ENCODE measurements at regions not wholly inside any gene's neighbourhood (a gene's known extent, or its start where the extent isn't known, plus 50 kb on each side); places are given as distances from the start of the nearest gene placed in this dataset.

- DNase-seq (ENCODE audit: low read depth, low spot score) = no peak
- no peaks in the 10 kb centered on the region for H3K36me3 ChIP-seq (ENCODE audit: control insufficient read depth, insufficient read depth, low read length)
- H3K4me1 ChIP-seq (ENCODE audit: control insufficient read depth, insufficient read depth, low read length) = no peaks in the 10 kb centered on the region
- no CpG with 5 or more reads among the region's 5 CpGs for WGBS (ENCODE audit: insufficient coverage, insufficient read length)
- no peak overlapping the region for H3K4me3 ChIP-seq (ENCODE audit: low read length)
- no peaks in the 10 kb centered on the region for H3K9me3 ChIP-seq (ENCODE audit: control insufficient read depth, insufficient read depth, low read length)
- no peaks in the 10 kb centered on the region for H3K27me3 ChIP-seq (ENCODE audit: control insufficient read depth, insufficient read depth, low read length)
- no peak overlapping the region for H3K27ac ChIP-seq (ENCODE audit: low read length)
These were observed 341.2 kb downstream of the MZT1 start for GRCh38 chr13:72386138-72386684.

- H3K9me3 ChIP-seq (ENCODE audit: control insufficient read depth, insufficient read depth, low read length) = no peaks in the 10 kb centered on the region
- H3K27me3 ChIP-seq (ENCODE audit: control insufficient read depth, insufficient read depth, low read length) = no peaks in the 10 kb centered on the region
- no peaks in the 10 kb centered on the region for H3K4me1 ChIP-seq (ENCODE audit: control insufficient read depth, insufficient read depth, low read length)
- H3K36me3 ChIP-seq (ENCODE audit: control insufficient read depth, insufficient read depth, low read length) = no peaks in the 10 kb centered on the region
- no peak for DNase-seq (ENCODE audit: low read depth, low spot score)
- WGBS (ENCODE audit: insufficient coverage, insufficient read length) = no CpG with 5 or more reads among the region's 5 CpGs
- H3K4me3 ChIP-seq (ENCODE audit: low read length) = no peak overlapping the region
- H3K27ac ChIP-seq (ENCODE audit: low read length) = no peak overlapping the region
These were observed 342.6 kb downstream of the MZT1 start for GRCh38 chr13:72384879-72385278.

GRCh38 chr13:72384186-72384823 is 343.1 kb downstream of the MZT1 start:
- H3K36me3 ChIP-seq (ENCODE audit: control insufficient read depth, insufficient read depth, low read length) = no peaks in the 10 kb centered on the region
- no peak overlapping the region for H3K27ac ChIP-seq (ENCODE audit: low read length)
- H3K27me3 ChIP-seq (ENCODE audit: control insufficient read depth, insufficient read depth, low read length) = no peaks in the 10 kb centered on the region
- H3K4me3 ChIP-seq (ENCODE audit: low read length) = no peak overlapping the region
- H3K9me3 ChIP-seq (ENCODE audit: control insufficient read depth, insufficient read depth, low read length) = no peaks in the 10 kb centered on the region
- no peaks in the 10 kb centered on the region for H3K4me1 ChIP-seq (ENCODE audit: control insufficient read depth, insufficient read depth, low read length)
- no CpG with 5 or more reads among the region's 4 CpGs for WGBS (ENCODE audit: insufficient coverage, insufficient read length)
- peak; percentile 9 for DNase-seq (ENCODE audit: low read depth, low spot score)

GRCh38 chr13:72383646-72384045 is 343.8 kb downstream of the MZT1 start:
- H3K27me3 ChIP-seq (ENCODE audit: control insufficient read depth, insufficient read depth, low read length) = no peaks in the 10 kb centered on the region
- H3K36me3 ChIP-seq (ENCODE audit: control insufficient read depth, insufficient read depth, low read length) = no peaks in the 10 kb centered on the region
- no peak for DNase-seq (ENCODE audit: low read depth, low spot score)
- no peaks in the 10 kb centered on the region for H3K9me3 ChIP-seq (ENCODE audit: control insufficient read depth, insufficient read depth, low read length)
- no peaks in the 10 kb centered on the region for H3K4me1 ChIP-seq (ENCODE audit: control insufficient read depth, insufficient read depth, low read length)
- no peak overlapping the region for H3K27ac ChIP-seq (ENCODE audit: low read length)
- no peak overlapping the region for H3K4me3 ChIP-seq (ENCODE audit: low read length)

GRCh38 chr13:72379581-72379980 is 347.8 kb downstream of the MZT1 start:
- no peaks in the 10 kb centered on the region for H3K27me3 ChIP-seq (ENCODE audit: control insufficient read depth, insufficient read depth, low read length)
- no peaks in the 10 kb centered on the region for H3K36me3 ChIP-seq (ENCODE audit: control insufficient read depth, insufficient read depth, low read length)
- no peak for DNase-seq (ENCODE audit: low read depth, low spot score)
- no peaks in the 10 kb centered on the region for H3K4me1 ChIP-seq (ENCODE audit: control insufficient read depth, insufficient read depth, low read length)
- no peak overlapping the region for H3K4me3 ChIP-seq (ENCODE audit: low read length)
- H3K9me3 ChIP-seq (ENCODE audit: control insufficient read depth, insufficient read depth, low read length) = no peaks in the 10 kb centered on the region
- no CpG with 5 or more reads among the region's 4 CpGs for WGBS (ENCODE audit: insufficient coverage, insufficient read length)
- no peak overlapping the region for H3K27ac ChIP-seq (ENCODE audit: low read length)

GRCh38 chr13:72368031-72368430 is 359.4 kb downstream of the MZT1 start:
- no peaks in the 10 kb centered on the region for H3K27me3 ChIP-seq (ENCODE audit: control insufficient read depth, insufficient read depth, low read length)
- no peak overlapping the region for H3K27ac ChIP-seq (ENCODE audit: low read length)
- no peak overlapping the region for H3K4me3 ChIP-seq (ENCODE audit: low read length)
- H3K4me1 ChIP-seq (ENCODE audit: control insufficient read depth, insufficient read depth, low read length) = no peaks in the 10 kb centered on the region
- DNase-seq (ENCODE audit: low read depth, low spot score) = no peak
- no CpG with 5 or more reads among the region's 1 CpG for WGBS (ENCODE audit: insufficient coverage, insufficient read length)
- no peaks in the 10 kb centered on the region for H3K9me3 ChIP-seq (ENCODE audit: control insufficient read depth, insufficient read depth, low read length)
- H3K36me3 ChIP-seq (ENCODE audit: control insufficient read depth, insufficient read depth, low read length) = no peaks in the 10 kb centered on the region

- H3K9me3 ChIP-seq (ENCODE audit: control insufficient read depth, insufficient read depth, low read length) = no peaks in the 10 kb centered on the region
- no peaks in the 10 kb centered on the region for H3K27me3 ChIP-seq (ENCODE audit: control insufficient read depth, insufficient read depth, low read length)
- WGBS (ENCODE audit: insufficient coverage, insufficient read length) = no CpG with 5 or more reads among the region's 5 CpGs
- H3K27ac ChIP-seq (ENCODE audit: low read length) = no peak overlapping the region
- no peak overlapping the region for H3K4me3 ChIP-seq (ENCODE audit: low read length)
- no peak for DNase-seq (ENCODE audit: low read depth, low spot score)
- no peaks in the 10 kb centered on the region for H3K4me1 ChIP-seq (ENCODE audit: control insufficient read depth, insufficient read depth, low read length)
- no peaks in the 10 kb centered on the region for H3K36me3 ChIP-seq (ENCODE audit: control insufficient read depth, insufficient read depth, low read length)
These were observed 380.7 kb downstream of the MZT1 start for GRCh38 chr13:72346716-72347115.

GRCh38 chr13:72342364-72342763 is 385.1 kb downstream of the MZT1 start:
- Histone ChIP-seq H3K4me1 (ENCODE audit: control insufficient read depth, insufficient read depth, low read length) (no peaks in the 10 kb centered on the region), H3K9me3 (ENCODE audit: control insufficient read depth, insufficient read depth, low read length) (no peaks in the 10 kb centered on the region), H3K4me3 (ENCODE audit: low read length) (no peak overlapping the region), H3K36me3 (ENCODE audit: control insufficient read depth, insufficient read depth, low read length) (no peaks in the 10 kb centered on the region), H3K27ac (ENCODE audit: low read length) (no peak overlapping the region), H3K27me3 (ENCODE audit: control insufficient read depth, insufficient read depth, low read length) (no peaks in the 10 kb centered on the region)
- no CpG with 5 or more reads among the region's 5 CpGs for WGBS (ENCODE audit: insufficient coverage, insufficient read length)
- no peak for DNase-seq (ENCODE audit: low read depth, low spot score)

- Histone ChIP-seq H3K4me1 (ENCODE audit: control insufficient read depth, insufficient read depth, low read length) (no peaks in the 10 kb centered on the region), H3K9me3 (ENCODE audit: control insufficient read depth, insufficient read depth, low read length) (no peaks in the 10 kb centered on the region), H3K4me3 (ENCODE audit: low read length) (no peak overlapping the region), H3K27me3 (ENCODE audit: control insufficient read depth, insufficient read depth, low read length) (no peaks in the 10 kb centered on the region), H3K36me3 (ENCODE audit: control insufficient read depth, insufficient read depth, low read length) (no peaks in the 10 kb centered on the region), H3K27ac (ENCODE audit: low read length) (no peak overlapping the region)
- no CpG with 5 or more reads among the region's 5 CpGs for WGBS (ENCODE audit: insufficient coverage, insufficient read length)
- no peak for DNase-seq (ENCODE audit: low read depth, low spot score)
These were observed 385.5 kb downstream of the MZT1 start for GRCh38 chr13:72341904-72342303.

GRCh38 chr13:72317346-72318109 is 409.9 kb downstream of the MZT1 start:
- WGBS (ENCODE audit: insufficient coverage, insufficient read length) = no CpG with 5 or more reads among the region's 3 CpGs
- no peak for DNase-seq (ENCODE audit: low read depth, low spot score)

More at GRCh38 chr13:72317346-72318109, 409.9 kb downstream of the MZT1 start:
- Histone ChIP-seq H3K27me3 (ENCODE audit: control insufficient read depth, insufficient read depth, low read length) (no peaks in the 10 kb centered on the region), H3K9me3 (ENCODE audit: control insufficient read depth, insufficient read depth, low read length) (no peaks in the 10 kb centered on the region), H3K4me3 (ENCODE audit: low read length) (no peak overlapping the region), H3K27ac (ENCODE audit: low read length) (no peak overlapping the region), H3K36me3 (ENCODE audit: control insufficient read depth, insufficient read depth, low read length) (no peaks in the 10 kb centered on the region), H3K4me1 (ENCODE audit: control insufficient read depth, insufficient read depth, low read length) (no peaks in the 10 kb centered on the region)
